H9 (cell line): ENCODE measurements at regions not wholly inside any gene's neighbourhood (a gene's known extent, or its start where the extent isn't known, plus 50 kb on each side); places are given as distances from the start of the nearest gene placed in this dataset.

Experiments used
- DNase-seq: peaks from one replicate; pipeline ENCODE4 v3.0.0-alpha.2; 2017
- H2AFZ ChIP-seq: one replicate; pipeline ENCODE4 v1.6.1; 2013; ENCODE audit warnings: mild to moderate bottlenecking, low read length, control low read depth, moderate library complexity
- H2AK5ac ChIP-seq: 2 replicates; pipeline ENCODE4 v1.6.1; 2013; ENCODE audit warnings: low read length, control low read depth, mixed read lengths; ENCODE audit not compliant: insufficient read length
- H2BK120ac ChIP-seq: one replicate; pipeline ENCODE4 v1.6.1; 2013; ENCODE audit warnings: low read depth, mild to moderate bottlenecking, low read length, control low read depth, inconsistent platforms; ENCODE audit not compliant: poor library complexity, severe bottlenecking
- H2BK12ac ChIP-seq: 2 replicates; pipeline ENCODE4 v1.6.1; 2013; ENCODE audit warnings: low read length, control low read depth, mixed read lengths, low read depth; ENCODE audit not compliant: insufficient read length
- H2BK15ac ChIP-seq: 2 replicates; pipeline ENCODE4 v1.6.1; 2013; ENCODE audit warnings: low read depth, low read length, control low read depth
- H2BK20ac ChIP-seq: one replicate; pipeline ENCODE4 v1.6.1; 2013; ENCODE audit warnings: low read depth, mild to moderate bottlenecking, low read length, control low read depth, inconsistent platforms; ENCODE audit not compliant: poor library complexity, severe bottlenecking
- H2BK5ac ChIP-seq: 2 replicates; pipeline ENCODE4 v1.6.1; 2013; ENCODE audit warnings: low read length, control low read depth, mixed read lengths; ENCODE audit not compliant: insufficient read length
- H3K14ac ChIP-seq: 2 replicates; pipeline ENCODE4 v1.6.1; 2013; ENCODE audit warnings: low read length, control low read depth; ENCODE audit not compliant: insufficient read depth
- H3K18ac ChIP-seq: 2 replicates; pipeline ENCODE4 v1.6.1; 2013; ENCODE audit warnings: low read depth, mild to moderate bottlenecking, mixed read lengths, low read length, control low read depth; ENCODE audit not compliant: insufficient read length
- H3K23ac ChIP-seq: 2 replicates; pipeline ENCODE4 v1.6.1; 2013; ENCODE audit warnings: low read length, control low read depth, mixed read lengths, low read depth; ENCODE audit not compliant: insufficient read length
- H3K23me2 ChIP-seq: 2 replicates; pipeline ENCODE4 v1.6.1; 2013; ENCODE audit warnings: low read depth, mild to moderate bottlenecking, mixed read lengths, low read length, control low read depth; ENCODE audit not compliant: insufficient read length, poor library complexity, severe bottlenecking
- H3K27ac ChIP-seq: 2 replicates; pipeline ENCODE4 v1.5.1; 2013; ENCODE audit warnings: low read length, control low read depth, mixed read lengths, low read depth; ENCODE audit not compliant: insufficient read length
- H3K27me3 ChIP-seq: 2 replicates; pipeline ENCODE4 v1.6.1; 2013; ENCODE audit warnings: low read length, control low read depth, inconsistent platforms; ENCODE audit not compliant: insufficient read depth
- H3K4ac ChIP-seq: 2 replicates; pipeline ENCODE4 v1.6.1; 2013; ENCODE audit warnings: low read depth, mild to moderate bottlenecking, control low read depth, inconsistent platforms, low read length, moderate library complexity
- H3K4me1 ChIP-seq: 2 replicates; pipeline ENCODE4 v1.6.1; 2013; ENCODE audit warnings: low read length, control low read depth, inconsistent platforms; ENCODE audit not compliant: insufficient read depth
- H3K4me2 ChIP-seq: 2 replicates; pipeline ENCODE4 v1.6.1; 2013; ENCODE audit warnings: low read length, control low read depth, mixed read lengths; ENCODE audit not compliant: insufficient read length, insufficient read depth
- H3K56ac ChIP-seq: 2 replicates; pipeline ENCODE4 v1.6.1; 2013; ENCODE audit warnings: low read depth, mild to moderate bottlenecking, mixed read lengths, low read length, control low read depth; ENCODE audit not compliant: insufficient read length
- H3K79me1 ChIP-seq: 2 replicates; pipeline ENCODE4 v1.6.1; 2013; ENCODE audit warnings: low read depth, mild to moderate bottlenecking, moderate library complexity, low read length, control low read depth, inconsistent platforms; ENCODE audit not compliant: insufficient read depth, poor library complexity, severe bottlenecking
- H3K79me2 ChIP-seq: 2 replicates; pipeline ENCODE4 v1.6.1; 2013; ENCODE audit warnings: low read length, control low read depth, inconsistent platforms; ENCODE audit not compliant: insufficient read depth
- H3K9ac ChIP-seq: 2 replicates; pipeline ENCODE4 v1.6.1; 2013; ENCODE audit warnings: low read length, control low read depth, mixed read lengths; ENCODE audit not compliant: insufficient read length; ENCODE audit errors: extremely low read depth
- H3K9me3 ChIP-seq: one replicate; pipeline ENCODE4 v1.6.1; 2013; ENCODE audit warnings: low read depth, low read length, inconsistent platforms; ENCODE audit not compliant: control insufficient read depth
- H3T11ph ChIP-seq: one replicate; pipeline ENCODE4 v1.6.1; 2013; ENCODE audit warnings: mild to moderate bottlenecking, low read length, control low read depth, inconsistent platforms
- H4K20me1 ChIP-seq: one replicate; pipeline ENCODE4 v1.6.1; 2013; ENCODE audit not compliant: control insufficient read depth, insufficient read length, insufficient read depth
- H4K5ac ChIP-seq: 2 replicates; pipeline ENCODE4 v1.6.1; 2013; ENCODE audit warnings: low read depth, mild to moderate bottlenecking, mixed read lengths, low read length, control low read depth; ENCODE audit not compliant: insufficient read length
- H4K8ac ChIP-seq: replicated peaks from 2 replicates; pipeline ENCODE4 v1.6.1; 2013; ENCODE audit warnings: low read length, control low read depth, mixed read lengths, low read depth; ENCODE audit not compliant: insufficient read length
- H4K91ac ChIP-seq: 2 replicates; pipeline ENCODE4 v1.6.1; 2013; ENCODE audit warnings: low read depth, mild to moderate bottlenecking, moderate library complexity, mixed read lengths, low read length, control low read depth; ENCODE audit not compliant: insufficient read length
- H3K27ac Mint-ChIP-seq, 3 experiments: 2 replicates in 2 of 3; 3 replicates in 1 of 3; pipeline ENCODE4 v1.8.0; 2020 to 2021; ENCODE audit warnings: mixed read lengths in 3 of 3, mild to moderate bottlenecking in 1 of 3, moderate library complexity in 1 of 3
- H3K27me3 Mint-ChIP-seq: 2 replicates; pipeline ENCODE4 v1.8.0; 2021; ENCODE audit warnings: low read depth, mild to moderate bottlenecking, moderate library complexity, mixed read lengths
- H3K36me3 Mint-ChIP-seq, 3 experiments: 2 replicates in 2 of 3; 3 replicates in 1 of 3; pipeline ENCODE4 v1.8.0; 2020 to 2021; ENCODE audit warnings: low read depth in 3 of 3, mixed read lengths in 3 of 3; ENCODE audit not compliant: insufficient read depth in 1 of 3
- H3K4me1 Mint-ChIP-seq, 2 experiments: 2 replicates each; pipeline ENCODE4 v1.8.0; 2020; ENCODE audit warnings: mixed read lengths in 2 of 2
- H3K4me3 Mint-ChIP-seq, 2 experiments: 2 replicates in 1 of 2; 3 replicates in 1 of 2; pipeline ENCODE4 v1.8.0; 2020 to 2021; ENCODE audit warnings: mild to moderate bottlenecking in 2 of 2, mixed read lengths in 2 of 2, moderate library complexity in 1 of 2
- H3K9me3 Mint-ChIP-seq, 2 experiments: 2 replicates in 1 of 2; 3 replicates in 1 of 2; pipeline ENCODE4 v1.8.0; 2020; ENCODE audit warnings: mild to moderate bottlenecking in 2 of 2, mixed read lengths in 2 of 2, moderate library complexity in 1 of 2
- CTCF ChIP-seq: fragments of 200-600 bp; sonication (generic); conservative IDR thresholded peaks from 3 replicates; pipeline ENCODE4 v1.8.0; 2021; ENCODE audit warnings: antibody characterized with exemption, mild to moderate bottlenecking
- WGBS: extraction: QIAGEN DNeasy Blood & Tissue Kit; methylation state at CpG from one replicate; pipeline ENCODE4 v1.1.7; 2013; ENCODE audit warnings: missing lambda C conversion rate, low lambda C conversion rate, mixed read lengths; ENCODE audit not compliant: insufficient read length; ENCODE audit errors: extremely low coverage; 5-methylcytosine and 5-hydroxymethylcytosine counted together

- H3K4me1 ChIP-seq = no peaks in the 10 kb centered on the region
- H3K27ac ChIP-seq = no peak overlapping the region
- H4K8ac ChIP-seq = no peak overlapping the region
- H4K91ac ChIP-seq = no peak overlapping the region
- H3K4ac ChIP-seq = no peak overlapping the region
- no peaks in the 10 kb centered on the region for H3K27me3 ChIP-seq
- no peak overlapping the region for H3K18ac ChIP-seq
- Mint-ChIP-seq H3K27me3 (no peaks in the 10 kb centered on the region), H3K4me1 (no peaks in the 10 kb centered on the region), H3K36me3 (peaks cover 0 to 5% (median 5%) of the 10 kb centered on the region in 3 experiments; a peak in 5 of 7 replicates), H3K27ac (no peak overlapping the region), H3K9me3 (peaks cover 3% of the 10 kb centered on the region in 2 experiments; a peak in 2 of 5 replicates), H3K4me3 (no peak overlapping the region)
- H2AK5ac ChIP-seq = no peak overlapping the region
- no peak overlapping the region for H3K56ac ChIP-seq
- no peak overlapping the region for H2BK5ac ChIP-seq
- no peak overlapping the region for H2BK15ac ChIP-seq
- H3K23me2 ChIP-seq = no peaks in the 10 kb centered on the region
- H3K9ac ChIP-seq = no peak overlapping the region
- no peak overlapping the region for H3K23ac ChIP-seq
- no peaks in the 10 kb centered on the region for H3K79me2 ChIP-seq
- H4K5ac ChIP-seq = no peak overlapping the region
- H2BK20ac ChIP-seq = no peak overlapping the region
- H3K79me1 ChIP-seq = no peaks in the 10 kb centered on the region
- H3K14ac ChIP-seq = no peak overlapping the region
- no peak overlapping the region for H3T11ph ChIP-seq
- peaks cover under 1% of the 10 kb centered on the region for H3K9me3 ChIP-seq
- no peaks in the 10 kb centered on the region for H4K20me1 ChIP-seq
- no CpG with 5 or more reads among the region's 1 CpG for WGBS
- no peak for DNase-seq
- no peak overlapping the region for H3K4me2 ChIP-seq
- no peak overlapping the region for H2BK12ac ChIP-seq
- H2BK120ac ChIP-seq = no peak overlapping the region
- H2AFZ ChIP-seq = no peak overlapping the region
- no peak for TF ChIP-seq CTCF
Observed at GRCh38 chr7:120123528-120123927, 149.4 kb upstream of the KCND2 start.
